ENCODE measurements at regions not wholly inside any gene's neighbourhood (a gene's known extent, or its start where the extent isn't known, plus 50 kb on each side); places are given as distances from the start of the nearest gene placed in this dataset.

GRCh38 chr7:148505645-148506375, 84.8 kb upstream of the C7orf33 start:
- H3K9me3 ChIP-seq (replicated peaks; ENCODE audit: control insufficient read depth, insufficient read depth, low read length) = no peaks in the 10 kb centered on the region; the same call in 1 of the 3 replicates
- no peaks in the 10 kb centered on the region for H3K27me3 ChIP-seq (replicated peaks in 1 of 2; ENCODE audit: control insufficient read depth in 2 of 2, insufficient read depth in 2 of 2, low read length in 1 of 2)
- TF ChIP-seq GABPA (IDR thresholded peaks at IDR 0.05; ENCODE audit: low read depth) = no peak
- no peak for TF ChIP-seq ATF2 (IDR thresholded peaks at IDR 0.05; ENCODE audit: low read length)
- TF ChIP-seq E2F4 (IDR thresholded peaks at IDR 0.05; ENCODE audit: low read depth, low read length) = no peak
- TF ChIP-seq EED (IDR thresholded peaks at IDR 0.05; ENCODE audit: low read depth) = no peak
- TF ChIP-seq BACH1 (IDR thresholded peaks at IDR 0.05; ENCODE audit: borderline replicate concordance) = no peak
- TF ChIP-seq TCF3 (IDR thresholded peaks at IDR 0.05; ENCODE audit: borderline replicate concordance, insufficient read depth, low read depth, low read length) = no peak
- no peak for TF ChIP-seq CREM (IDR thresholded peaks at IDR 0.05; ENCODE audit: low read depth)
- no peak for TF ChIP-seq RCOR1 (conservative IDR thresholded peaks at IDR 0.05; ENCODE audit: low read depth, low read length)
- no peak for TF ChIP-seq CUX1 (IDR thresholded peaks at IDR 0.05; ENCODE audit: insufficient replicate concordance, low read depth, low read length)
- TF ChIP-seq IKZF2 (IDR thresholded peaks at IDR 0.05) = no peak
- TF ChIP-seq CBX3 (IDR thresholded peaks at IDR 0.05; ENCODE audit: borderline replicate concordance, low read depth) = no peak
- no peak for TF ChIP-seq SMARCA5 (IDR thresholded peaks at IDR 0.05)
- TF ChIP-seq TCF7 (IDR thresholded peaks at IDR 0.05; ENCODE audit: borderline replicate concordance) = no peak
- TF ChIP-seq ZNF217 (IDR thresholded peaks at IDR 0.05) = no peak
- intact Hi-C loops (cut with micrococcal nuclease; ENCODE audit: unreplicated experiment) (loop anchor here (2.0 to 5.0 kb wide), 3 partner anchors 56 to 195 kb away; no protein-coding TSS in a partner anchor), in situ Hi-C loops (cut with MboI) (loop anchor here (5.0 kb wide), 1 partner anchor 456 kb away; no protein-coding TSS in a partner anchor)
- H3K36me3 ChIP-seq (ENCODE audit: control insufficient read depth in 2 of 2, insufficient read depth in 2 of 2, low read length in 1 of 2) = no peaks in the 10 kb centered on the region
- FAIRE-seq = no peak
- H4K20me1 ChIP-seq (ENCODE audit: control insufficient read depth, insufficient read depth) = no peaks in the 10 kb centered on the region
- no peak overlapping the region for H3K9ac ChIP-seq (ENCODE audit: control insufficient read depth, insufficient read depth, low read length)
- 0 out of 2 replicates have a peak overlapping the region, but pooled peaks have one; percentile 58 for H3K27ac ChIP-seq (ENCODE audit: control insufficient read depth, insufficient read depth)
- no peak for DNase-seq (ENCODE audit: low read depth, low spot score)
- H3K79me2 ChIP-seq (ENCODE audit: control insufficient read depth, insufficient read depth, low read length) = no peaks in the 10 kb centered on the region
- no TSS peak for BruUV-seq (replicated peaks)
- ChIA-PET RAD21 (ENCODE audit: unreplicated experiment) (interaction anchor here (0.8 to 1.1 kb wide), 3 partner anchors 21 to 560 kb away, joined by 3 to 5 read pairs (median 4); partner anchors contain the start of gene CUL1), CTCF (interaction anchor here (1.1 to 6.6 kb wide), 7 partner anchors 21 to 478 kb away, joined by 3 to 115 read pairs (median 4); no protein-coding TSS in a partner anchor), POLR2A (no interaction called here), SMC1A (ENCODE audit: uncharacterized antibody, unreplicated experiment) (interaction anchor here (0.8 to 5.0 kb wide), 5 partner anchors 14 to 457 kb away, joined by 3 to 17 read pairs (median 7); no protein-coding TSS in a partner anchor)
- H3K4me3 ChIP-seq = no peak overlapping the region
- no peak for ATAC-seq
- H3K4me1 ChIP-seq (ENCODE audit: control insufficient read depth, insufficient read depth, low read length) = peaks cover 49% of the 10 kb centered on the region
- H3K4me2 ChIP-seq (ENCODE audit: control insufficient read depth, insufficient read depth) = no peak overlapping the region; the same call in 1 of the 2 replicates
- H2AFZ ChIP-seq (ENCODE audit: control insufficient read depth, low read depth, low read length) = no peak overlapping the region
- WGBS (ENCODE audit: insufficient coverage, insufficient replicate concordance, low lambda C conversion rate, missing lambda C conversion rate) = 90% methylated on average over 7 of the region's 7 CpGs

Measured in GM12878 (cell line).